GM19455 (cell line): ENCODE measurements at regions not wholly inside any gene's neighbourhood (a gene's known extent, or its start where the extent isn't known, plus 50 kb on each side); places are given as distances from the start of the nearest gene placed in this dataset.
"Not testable (repeated sequence)": the region's sequence is repeated elsewhere in the genome, so short reads cannot be mapped to it uniquely, and the experiment has no call there.

Experiments
- ATAC-seq: cut with Tn5 transposase; IDR thresholded peaks from one replicate; pipeline ENCODE4 v1.9.1; 2021; ENCODE audit not compliant: unreplicated experiment

GRCh38 chr6:23690453-23691049, 435.5 kb upstream of the NRSN1 start:
- ATAC-seq, result no peak

- no peak for ATAC-seq
Observed at GRCh38 chr6:23692184-23692583, 433.8 kb upstream of the NRSN1 start.

GRCh38 chr6:23696992-23697391, 429.0 kb upstream of the NRSN1 start:
- ATAC-seq, result no peak

GRCh38 chr6:23704479-23705052, 421.4 kb upstream of the NRSN1 start:
- ATAC-seq, result no peak

- ATAC-seq, result no peak
Observed at GRCh38 chr6:23705697-23706096, 420.3 kb upstream of the NRSN1 start.

GRCh38 chr6:23712756-23713155, 413.3 kb upstream of the NRSN1 start:
- ATAC-seq, result no peak

- ATAC-seq, result no peak
Observed at GRCh38 chr6:23713211-23713610, 412.8 kb upstream of the NRSN1 start.

- ATAC-seq, result no peak
Observed at GRCh38 chr6:23728707-23729106, 397.3 kb upstream of the NRSN1 start.

- ATAC-seq, result no peak
Observed at GRCh38 chr6:23731609-23732008, 394.4 kb upstream of the NRSN1 start.

- ATAC-seq, result no peak
Observed at GRCh38 chr6:23732521-23732920, 393.5 kb upstream of the NRSN1 start.

GRCh38 chr6:23735151-23735550, 390.9 kb upstream of the NRSN1 start:
- no peak for ATAC-seq

GRCh38 chr6:23736577-23736976, 389.4 kb upstream of the NRSN1 start:
- no peak for ATAC-seq

GRCh38 chr6:23747239-23747638, 378.8 kb upstream of the NRSN1 start:
- ATAC-seq, result no peak

- no peak for ATAC-seq
Observed at GRCh38 chr6:23752414-23752813, 373.6 kb upstream of the NRSN1 start.

GRCh38 chr6:23754197-23754596, 371.8 kb upstream of the NRSN1 start:
- no peak for ATAC-seq

GRCh38 chr6:23775127-23775526, 350.9 kb upstream of the NRSN1 start:
- ATAC-seq, result no peak

- no peak for ATAC-seq
Observed at GRCh38 chr6:23783901-23784300, 342.1 kb upstream of the NRSN1 start.

GRCh38 chr6:23784301-23784919, 341.6 kb upstream of the NRSN1 start:
- no peak for ATAC-seq

GRCh38 chr6:23790756-23791155, 335.3 kb upstream of the NRSN1 start:
- no peak for ATAC-seq

- no peak for ATAC-seq
Observed at GRCh38 chr6:23797041-23797440, 329.0 kb upstream of the NRSN1 start.

GRCh38 chr6:23804289-23804688, 321.7 kb upstream of the NRSN1 start:
- ATAC-seq, result not testable (repeated sequence)

- not testable (repeated sequence) for ATAC-seq
Observed at GRCh38 chr6:23821141-23821540, 304.9 kb upstream of the NRSN1 start.

- no peak for ATAC-seq
Observed at GRCh38 chr6:23823421-23823820, 302.6 kb upstream of the NRSN1 start.
